ENCODE measurements at regions not wholly inside any gene's neighbourhood (a gene's known extent, or its start where the extent isn't known, plus 50 kb on each side); places are given as distances from the start of the nearest gene placed in this dataset.
"Not testable (repeated sequence)": the region's sequence is repeated elsewhere in the genome, so short reads cannot be mapped to it uniquely, and the experiment has no call there.

GRCh38 chr20:1810926-1811620 is 84.1 kb upstream of the SIRPA start:
- peak; percentile 21 for ATAC-seq
- DNase-seq, result no peak

GRCh38 chr20:1810572-1810925 is 84.7 kb upstream of the SIRPA start:
- DNase-seq (no peak), ATAC-seq (no peak)

DNA sequence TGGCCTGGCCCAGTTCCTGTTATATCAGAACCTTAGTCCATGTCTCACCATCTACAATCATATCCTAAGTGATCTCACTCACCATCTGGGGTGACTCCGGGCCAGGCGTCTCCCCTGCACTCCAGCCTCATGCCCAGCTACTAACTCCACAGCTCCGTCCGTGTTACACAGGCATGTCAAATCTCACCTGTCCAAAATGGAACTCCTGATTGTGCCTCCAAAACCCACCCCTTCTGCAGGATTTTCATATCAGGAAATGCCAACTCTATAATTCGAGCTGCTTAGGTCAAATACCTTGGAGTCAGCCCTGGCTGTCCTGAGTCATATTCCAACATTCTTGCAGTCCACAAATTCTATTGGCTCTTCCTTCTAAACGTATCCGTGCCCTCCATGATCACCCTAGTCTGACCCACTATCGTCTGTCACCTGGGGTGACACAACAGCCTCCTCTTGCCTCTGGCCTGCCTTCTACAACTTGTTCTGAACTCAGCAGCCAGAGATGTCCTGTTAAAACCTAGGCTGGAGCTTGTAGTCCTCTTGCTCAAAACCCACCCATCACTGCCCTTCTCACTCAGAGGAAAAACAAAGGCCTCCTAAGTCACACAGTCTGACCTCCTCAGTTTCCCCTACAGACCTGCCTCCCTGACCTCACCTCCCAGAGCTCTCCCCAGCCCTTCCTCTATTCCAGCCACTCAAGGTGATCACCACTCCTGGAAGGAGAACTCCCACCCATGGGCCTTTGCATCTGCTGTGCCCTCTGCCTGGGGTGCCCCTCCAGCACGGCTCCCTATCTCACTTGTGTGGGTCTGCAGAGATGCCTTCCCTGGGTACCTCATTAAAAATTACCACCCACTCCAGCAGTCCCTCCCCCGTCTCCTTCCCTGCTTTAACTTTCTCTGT is 85.3 kb upstream of the SIRPA start:
- ATAC-seq (no peak), DNase-seq (no peak)

GRCh38 chr20:1809131-1809572 is 86.1 kb upstream of the SIRPA start:
- ATAC-seq, result no peak
- no peak for DNase-seq

DNA sequence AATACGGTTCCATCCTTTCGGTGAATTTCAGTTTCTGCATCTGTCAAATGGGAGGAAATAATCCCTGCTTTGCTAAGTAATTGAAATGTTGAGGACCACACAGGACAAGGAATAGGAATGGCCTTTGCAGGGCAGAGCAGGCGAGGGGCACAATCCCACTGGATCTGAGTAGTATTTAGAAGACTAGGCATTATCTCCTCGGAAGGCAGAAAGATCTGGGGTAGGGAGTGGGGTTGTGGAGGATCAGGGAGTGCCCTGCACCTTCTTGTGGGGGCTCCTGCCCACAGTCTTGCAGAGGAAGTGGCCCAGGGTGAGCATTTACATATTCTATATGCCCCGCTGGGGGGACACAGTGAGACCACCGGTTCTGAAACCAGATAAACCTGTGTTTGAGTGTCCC is 87.1 kb upstream of the SIRPA start:
- ATAC-seq, result no peak
- no peak for DNase-seq

GRCh38 chr20:1807394-1807793 is 87.8 kb upstream of the SIRPA start:
- no peak for DNase-seq
- no peak for ATAC-seq

GRCh38 chr20:1806456-1806855 is 88.8 kb upstream of the SIRPA start:
- ATAC-seq (no peak), DNase-seq (no peak)

GRCh38 chr20:1805816-1806215 is 89.4 kb upstream of the SIRPA start:
- ATAC-seq (no peak), DNase-seq (no peak)

DNA sequence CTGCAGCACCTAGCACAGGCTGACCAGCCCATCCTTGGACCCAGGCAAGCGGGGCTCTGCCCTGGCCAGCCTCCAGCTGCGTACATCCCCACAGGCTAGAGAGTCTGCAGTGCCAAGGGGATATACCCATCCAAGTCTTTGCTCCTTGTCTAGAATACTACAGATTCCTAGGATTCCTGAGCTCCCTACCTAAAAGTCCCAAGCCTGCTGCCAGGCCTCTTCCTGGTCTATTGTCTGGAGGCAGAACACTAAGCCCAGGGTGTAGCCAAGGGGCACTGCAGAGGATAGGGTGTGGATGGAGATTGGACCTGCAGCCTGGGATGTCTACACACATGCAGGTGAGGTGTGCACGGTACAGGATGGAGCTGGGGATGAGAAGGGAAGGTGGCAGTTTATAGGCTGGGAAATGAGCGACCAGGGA is 90.0 kb upstream of the SIRPA start:
- DNase-seq, result no peak
- ATAC-seq, result no peak

DNA sequence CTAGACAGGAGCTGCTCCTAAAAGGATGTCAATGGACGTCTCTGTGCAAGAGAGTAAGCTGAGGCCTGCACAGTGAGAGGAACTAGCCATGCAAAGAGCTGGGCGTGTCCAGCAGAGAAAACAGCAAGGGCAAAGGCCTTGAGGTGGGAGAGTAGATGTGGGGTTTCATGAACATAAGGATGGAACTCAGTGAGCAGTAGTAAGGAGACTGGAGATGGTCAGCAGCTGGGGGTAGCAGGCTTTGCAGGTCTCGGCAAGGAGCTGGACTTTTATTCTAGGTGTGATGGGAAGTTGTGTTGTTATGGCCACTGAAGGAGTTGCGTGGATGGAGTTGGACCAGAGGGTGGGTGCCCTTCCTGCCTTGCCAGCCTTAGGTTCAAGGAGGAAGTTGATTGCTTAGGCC is 90.7 kb upstream of the SIRPA start:
- ATAC-seq, result no peak
- DNase-seq, result no peak

DNA sequence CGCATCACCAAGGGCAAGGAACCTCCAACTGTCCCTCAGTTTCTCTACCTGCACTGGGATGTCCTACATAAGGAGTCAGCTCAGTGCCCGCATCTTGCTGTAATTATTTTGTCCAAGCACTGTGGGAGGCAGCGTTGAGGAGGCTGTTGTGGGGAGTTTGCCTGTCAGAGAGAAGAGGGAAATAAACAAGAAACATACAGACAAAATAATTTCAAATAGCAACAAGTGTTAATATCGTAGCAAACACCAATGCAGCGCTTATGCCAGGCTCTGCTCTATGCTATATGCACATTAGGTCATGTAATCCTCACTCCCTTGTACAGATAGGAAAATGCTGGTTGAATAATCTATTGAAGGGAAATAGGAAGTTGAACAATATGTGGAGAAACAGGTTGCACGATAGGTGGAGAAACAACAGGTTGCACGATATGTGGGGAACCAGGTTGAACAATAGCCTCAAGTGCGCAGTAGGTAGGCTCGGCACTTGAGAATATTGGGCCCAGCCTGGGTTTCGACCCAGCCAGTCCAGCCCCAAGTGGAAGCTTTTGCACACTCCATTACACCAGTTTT is 91.2 kb upstream of the SIRPA start:
- ATAC-seq (no peak), DNase-seq (no peak)

DNA sequence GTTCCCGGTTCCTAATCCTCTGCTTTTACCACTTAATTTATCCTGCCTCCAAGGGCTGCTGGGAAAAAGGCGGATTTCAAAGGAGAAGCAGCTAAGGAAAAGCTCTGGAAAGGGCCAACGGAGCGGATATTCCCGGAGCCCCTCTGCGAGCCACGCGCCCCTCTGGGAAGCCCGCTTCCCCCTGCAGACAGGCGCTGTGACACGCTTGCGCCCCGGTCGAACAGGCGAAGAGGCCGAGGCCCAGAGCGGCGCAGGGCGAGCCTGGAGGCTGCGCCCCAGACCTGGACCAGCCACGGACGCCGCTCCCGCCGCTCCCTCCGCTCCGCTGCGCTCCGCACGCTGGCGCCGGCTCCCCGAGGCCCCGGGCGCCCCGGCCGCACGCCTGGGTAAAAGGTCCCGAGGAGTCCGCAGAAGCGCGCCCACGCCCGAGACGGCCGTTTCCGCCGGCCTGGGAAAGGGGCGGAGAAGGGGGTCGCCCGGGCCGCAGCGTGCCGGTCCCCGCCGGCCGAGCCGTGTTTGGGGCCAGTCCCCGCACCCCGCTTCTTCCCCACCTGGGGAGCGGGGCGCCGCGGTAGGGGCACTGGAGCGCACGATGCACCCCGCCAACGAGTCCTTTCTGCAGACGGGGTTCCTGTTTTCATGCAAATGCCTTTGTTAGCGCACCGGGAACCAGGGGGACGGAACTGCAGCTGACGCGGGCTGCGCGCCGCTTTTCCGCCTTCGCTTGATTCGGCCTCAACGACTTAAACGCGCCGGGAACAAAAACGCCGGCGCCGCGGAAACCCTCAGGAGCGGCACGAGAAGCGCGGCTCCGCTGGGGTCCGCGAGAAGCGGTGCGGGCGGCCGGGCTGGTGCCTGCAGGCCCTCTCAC is 91.9 kb upstream of the SIRPA start:
- DNase-seq (peak; percentile 40), ATAC-seq (no peak)

DNA sequence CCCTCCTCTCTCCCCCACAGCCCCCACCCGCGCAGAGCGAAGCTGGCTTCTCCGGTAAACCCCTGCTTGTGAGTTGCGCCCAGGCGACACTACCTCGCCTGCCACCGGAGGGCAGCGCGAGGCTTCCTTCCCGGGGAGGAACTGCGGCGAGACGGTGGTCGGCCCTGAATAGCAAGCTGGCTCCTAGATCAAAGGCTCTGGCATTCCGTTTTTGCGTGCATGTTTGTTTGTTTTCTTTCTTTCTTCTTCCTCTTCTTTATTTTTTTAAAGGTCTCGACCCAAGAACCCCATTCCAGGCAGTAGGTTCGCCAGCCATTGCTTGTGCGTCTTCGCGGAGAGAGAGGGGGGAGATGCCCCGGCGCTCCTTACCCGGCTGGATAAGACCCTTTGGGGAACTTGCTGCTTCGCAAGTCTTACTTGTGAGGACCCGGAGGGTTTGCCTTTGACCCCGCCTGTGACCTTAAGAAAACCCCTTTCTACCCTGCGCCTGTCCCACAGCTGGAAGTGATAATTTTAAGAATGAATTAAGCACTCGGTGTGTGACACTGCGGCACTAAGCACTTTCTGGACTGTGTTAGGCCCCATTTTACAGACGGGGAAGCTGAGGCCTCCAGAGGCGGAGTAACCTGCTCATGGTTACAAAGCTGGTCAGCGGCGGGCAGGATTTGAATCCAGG is 92.7 kb upstream of the SIRPA start:
- ATAC-seq, result peak; percentile 48
- peak; percentile 64 for DNase-seq

DNA sequence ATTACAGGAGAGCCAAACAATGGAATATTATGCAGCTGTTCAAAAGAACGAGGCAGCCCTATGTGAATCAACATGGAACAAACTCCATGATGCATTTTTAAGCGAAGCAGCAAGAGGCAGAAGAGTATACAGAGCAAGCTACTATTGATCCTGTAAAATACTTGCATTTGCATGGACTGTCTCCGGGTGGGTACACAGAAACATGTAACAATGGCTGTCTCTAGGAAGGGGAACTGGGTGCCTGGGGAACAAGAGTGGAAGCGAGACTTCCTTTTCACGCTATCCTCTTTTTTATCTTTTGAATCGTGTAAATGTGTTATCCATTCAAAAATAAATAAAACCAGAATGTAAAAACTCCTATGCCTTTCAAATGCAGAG is 93.3 kb upstream of the SIRPA start:
- ATAC-seq, result no peak

GRCh38 chr20:1801225-1801928 is 93.8 kb upstream of the SIRPA start:
- no peak for ATAC-seq

More for the DNA sequence above, 93.3 kb upstream of the SIRPA start:
- DNase-seq, result no peak

DNA sequence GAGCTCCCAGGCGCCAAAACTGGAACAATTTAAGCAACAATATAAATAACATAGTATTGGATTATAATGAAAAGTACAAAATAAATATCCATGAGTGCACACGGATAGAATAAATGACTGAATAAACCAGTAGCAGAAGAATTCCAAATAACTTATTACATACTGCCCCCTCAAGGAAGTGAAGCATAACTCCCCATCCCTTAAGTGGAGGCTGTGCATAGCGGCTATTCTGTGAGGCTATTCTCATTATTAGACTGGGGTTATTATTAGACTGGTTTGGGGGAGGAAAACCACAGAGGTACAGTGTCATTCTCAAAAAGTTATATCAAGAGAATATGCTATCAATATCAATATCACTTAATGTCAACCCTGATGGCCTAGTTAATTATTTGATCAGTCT is 94.4 kb upstream of the SIRPA start:
- DNase-seq, result no peak

More at GRCh38 chr20:1801225-1801928, 93.8 kb upstream of the SIRPA start:
- DNase-seq, result no peak

DNA sequence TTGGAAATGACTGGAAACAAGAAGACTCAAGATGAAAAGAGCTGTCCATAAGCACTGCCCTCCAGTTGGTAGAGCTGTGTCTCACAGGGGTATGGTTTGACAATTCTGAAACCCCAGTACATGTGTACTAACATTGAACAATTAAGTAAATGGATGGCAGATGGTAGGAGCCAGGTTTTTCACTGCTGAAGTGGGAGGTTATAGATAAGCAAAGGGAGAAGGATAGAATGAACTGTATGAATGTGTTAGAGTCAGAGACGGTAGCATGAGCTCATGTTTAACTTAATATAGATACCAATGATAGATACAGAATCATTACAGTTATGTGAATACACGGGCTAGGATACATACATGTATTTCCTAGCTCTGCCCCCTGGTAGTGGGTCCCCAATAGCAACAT is 95.0 kb upstream of the SIRPA start:
- DNase-seq, result no peak
- ATAC-seq, result no peak

More for the DNA sequence above, 94.4 kb upstream of the SIRPA start:
- no peak for ATAC-seq

DNA sequence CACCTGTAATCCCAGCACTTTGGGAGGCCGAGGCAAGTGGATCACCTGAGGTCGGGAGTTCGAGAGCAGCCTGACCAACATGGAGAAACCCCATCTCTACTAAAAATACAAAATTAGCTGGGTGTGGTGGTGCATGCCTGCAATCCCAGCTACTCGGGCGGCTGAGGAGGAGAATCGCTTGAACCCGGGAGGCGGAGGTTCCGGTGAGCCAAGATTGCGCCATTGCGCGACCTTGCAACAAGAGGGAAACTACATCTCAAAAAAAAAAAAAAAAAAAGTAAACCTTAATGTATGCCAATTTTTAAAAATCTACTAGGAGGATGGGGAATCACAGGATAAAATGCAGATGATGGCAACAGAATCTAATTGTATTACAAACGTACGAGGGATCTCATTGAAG is 95.5 kb upstream of the SIRPA start:
- not testable (repeated sequence) for ATAC-seq, DNase-seq

DNA sequence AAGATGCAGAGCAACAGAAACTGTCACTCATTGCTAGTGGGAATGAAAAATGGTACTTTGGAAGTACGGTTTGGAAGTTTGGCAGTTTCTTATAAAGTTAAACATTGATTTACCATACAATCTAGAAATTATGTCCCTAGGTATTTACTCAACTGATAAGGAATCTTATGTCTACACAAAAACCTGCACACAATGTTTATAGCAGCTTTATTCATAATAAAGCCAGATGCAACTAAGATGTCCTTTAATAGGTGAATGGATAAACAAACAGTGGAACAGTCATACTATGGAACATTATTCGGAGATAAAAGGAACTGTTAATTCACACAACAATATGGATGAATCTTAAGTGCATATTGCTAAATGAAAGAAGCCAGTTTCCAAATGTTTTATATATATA is 96.2 kb upstream of the SIRPA start:
- DNase-seq (no peak), ATAC-seq (no peak)

DNA sequence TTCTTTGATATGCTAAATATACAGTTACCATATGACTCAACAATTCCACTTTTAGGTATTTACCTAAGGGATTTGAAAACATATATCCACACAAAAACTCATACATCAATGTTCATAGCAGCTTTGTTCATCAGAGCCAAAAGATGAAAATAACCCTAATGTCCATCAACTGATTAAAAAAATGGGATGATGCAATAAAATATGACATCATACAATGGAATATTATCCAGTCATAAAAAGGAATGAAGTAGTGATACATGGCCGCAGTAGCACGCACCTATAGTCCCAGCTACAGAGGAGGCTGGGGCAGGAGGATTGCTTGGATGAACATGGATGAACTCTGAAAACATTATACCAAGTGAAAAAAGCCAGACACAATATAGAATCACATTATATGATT is 101.4 kb upstream of the SIRPA start:
- ATAC-seq (no peak), DNase-seq (no peak)

DNA sequence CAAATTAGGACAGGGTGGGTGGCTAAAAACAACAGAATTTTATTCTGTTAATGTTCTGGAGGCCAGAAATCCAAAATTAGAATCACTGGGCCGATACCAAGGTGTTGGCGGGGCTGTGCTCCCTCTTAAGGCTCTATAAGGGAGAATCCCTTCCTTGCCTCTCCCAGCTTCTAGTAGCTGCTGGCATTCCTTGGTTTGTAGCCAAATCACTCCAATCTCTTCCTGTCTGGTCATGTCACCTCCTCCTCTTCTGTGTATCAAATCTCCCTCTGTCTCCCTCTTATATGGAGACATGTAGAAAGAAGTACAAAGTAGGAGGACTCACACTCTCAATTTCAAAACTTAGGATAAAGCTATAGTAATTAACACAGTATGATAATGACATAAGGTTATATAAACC is 102.9 kb upstream of the SIRPA start:
- DNase-seq (no peak), ATAC-seq (no peak)
